Stimulated activated CD8-positive, alpha-beta memory T cell treated with anti-CD3 and anti-CD28 coated beads, Interleukin-4, amount 100 ng/mL, for 24 hours (primary cell): ENCODE measurements at regions not wholly inside any gene's neighbourhood (a gene's known extent, or its start where the extent isn't known, plus 50 kb on each side); places are given as distances from the start of the nearest gene placed in this dataset.

Experiments used
- DNase-seq: peaks from one replicate; pipeline ENCODE4 v3.0.0-alpha.2; 2020; ENCODE audit warnings: low read depth

- DNase-seq = no peak
Observed at GRCh38 chr4:89545315-89545714, 237.7 kb upstream of the GPRIN3 start.

GRCh38 chr4:89541998-89542397 lies 234.4 kb upstream of the GPRIN3 start:
- no peak for DNase-seq

GRCh38 chr4:89539797-89540711 lies 232.5 kb upstream of the GPRIN3 start:
- no peak for DNase-seq

- no peak for DNase-seq
Observed at GRCh38 chr4:89539374-89539773, 231.8 kb upstream of the GPRIN3 start.

- DNase-seq = no peak
Observed at GRCh38 chr4:89538886-89539285, 231.3 kb upstream of the GPRIN3 start.

- DNase-seq = no peak
Observed at GRCh38 chr4:89538171-89538570, 230.6 kb upstream of the GPRIN3 start.

GRCh38 chr4:89537281-89537680 lies 229.7 kb upstream of the GPRIN3 start:
- no peak for DNase-seq

GRCh38 chr4:89535251-89535650 lies 227.7 kb upstream of the GPRIN3 start:
- DNase-seq = no peak

GRCh38 chr4:89534356-89534755 lies 226.8 kb upstream of the GPRIN3 start:
- DNase-seq = no peak

- no peak for DNase-seq
Observed at GRCh38 chr4:89531932-89532640, 224.5 kb upstream of the GPRIN3 start.

- DNase-seq = no peak
Observed at GRCh38 chr4:89528526-89529133, 221.0 kb upstream of the GPRIN3 start.

- DNase-seq = no peak
Observed at GRCh38 chr4:89521826-89522225, 214.2 kb upstream of the GPRIN3 start.

- DNase-seq = no peak
Observed at GRCh38 chr4:89519771-89520320, 212.2 kb upstream of the GPRIN3 start.

GRCh38 chr4:89518259-89518658 lies 210.7 kb upstream of the GPRIN3 start:
- DNase-seq = no peak

- no peak for DNase-seq
Observed at GRCh38 chr4:89514811-89515210, 207.2 kb upstream of the GPRIN3 start.

GRCh38 chr4:89511776-89512175 lies 204.2 kb upstream of the GPRIN3 start:
- DNase-seq = no peak

GRCh38 chr4:89509708-89510281 lies 202.2 kb upstream of the GPRIN3 start:
- DNase-seq = no peak

GRCh38 chr4:89506866-89507491 lies 199.4 kb upstream of the GPRIN3 start:
- DNase-seq = no peak

- no peak for DNase-seq
Observed at GRCh38 chr4:89502581-89502980, 195.0 kb upstream of the GPRIN3 start.

GRCh38 chr4:89497517-89498308 lies 190.1 kb upstream of the GPRIN3 start:
- DNase-seq = no peak

- DNase-seq = no peak
Observed at GRCh38 chr4:89496851-89497250, 189.3 kb upstream of the GPRIN3 start.
